Retina (tissue), 1 donor: ENCODE measurements at regions not wholly inside any gene's neighbourhood (a gene's known extent, or its start where the extent isn't known, plus 50 kb on each side); places are given as distances from the start of the nearest gene placed in this dataset.
"Not testable (repeated sequence)": the region's sequence is repeated elsewhere in the genome, so short reads cannot be mapped to it uniquely, and the experiment has no call there.

ENCODE experiments used
- DNase-seq: peaks from one replicate; pipeline ENCODE4 v3.0.0-alpha.2; 2016

- no peak for DNase-seq
Observed at GRCh38 chr4:162938738-162939485, 227.8 kb downstream of the NAF1 start.

GRCh38 chr4:162935214-162935613, 231.5 kb downstream of the NAF1 start:
- no peak for DNase-seq

GRCh38 chr4:162931286-162931685, 235.4 kb downstream of the NAF1 start:
- no peak for DNase-seq

- DNase-seq = no peak
Observed at GRCh38 chr4:162921178-162921785, 245.4 kb downstream of the NAF1 start.

GRCh38 chr4:162920649-162921048, 246.0 kb downstream of the NAF1 start:
- DNase-seq = no peak

- DNase-seq = no peak
Observed at GRCh38 chr4:162912482-162912881, 254.2 kb downstream of the NAF1 start.

- DNase-seq = no peak
Observed at GRCh38 chr4:162911349-162911748, 255.3 kb downstream of the NAF1 start.

- DNase-seq = no peak
Observed at GRCh38 chr4:162909952-162910351, 256.7 kb downstream of the NAF1 start.

- DNase-seq = no peak
Observed at GRCh38 chr4:162894387-162894786, 272.3 kb downstream of the NAF1 start.

GRCh38 chr4:162891788-162892707, 274.6 kb downstream of the NAF1 start:
- no peak for DNase-seq

- no peak for DNase-seq
Observed at GRCh38 chr4:162878096-162878495, 288.6 kb downstream of the NAF1 start.

GRCh38 chr4:162874748-162875147, 291.9 kb downstream of the NAF1 start:
- no peak for DNase-seq

GRCh38 chr4:162871990-162872389, 294.7 kb downstream of the NAF1 start:
- DNase-seq = no peak

GRCh38 chr4:162869157-162869556, 297.5 kb downstream of the NAF1 start:
- DNase-seq = no peak

GRCh38 chr4:162866565-162866964, 300.1 kb downstream of the NAF1 start:
- no peak for DNase-seq

- no peak for DNase-seq
Observed at GRCh38 chr4:162865102-162865501, 301.6 kb downstream of the NAF1 start.

- DNase-seq = no peak
Observed at GRCh38 chr4:162853788-162854187, 312.9 kb downstream of the NAF1 start.

GRCh38 chr4:162852642-162853041, 314.0 kb downstream of the NAF1 start:
- DNase-seq = no peak

GRCh38 chr4:162851241-162851758, 315.4 kb downstream of the NAF1 start:
- not testable (repeated sequence) for DNase-seq

GRCh38 chr4:162849937-162850336, 316.8 kb downstream of the NAF1 start:
- no peak for DNase-seq

GRCh38 chr4:162847945-162848549, 318.6 kb downstream of the NAF1 start:
- DNase-seq = no peak

GRCh38 chr4:162841753-162842152, 324.9 kb downstream of the NAF1 start:
- no peak for DNase-seq

GRCh38 chr4:162839814-162840213, 326.9 kb downstream of the NAF1 start:
- no peak for DNase-seq
